ENCODE measurements at regions not wholly inside any gene's neighbourhood (a gene's known extent, or its start where the extent isn't known, plus 50 kb on each side); places are given as distances from the start of the nearest gene placed in this dataset.

DNA sequence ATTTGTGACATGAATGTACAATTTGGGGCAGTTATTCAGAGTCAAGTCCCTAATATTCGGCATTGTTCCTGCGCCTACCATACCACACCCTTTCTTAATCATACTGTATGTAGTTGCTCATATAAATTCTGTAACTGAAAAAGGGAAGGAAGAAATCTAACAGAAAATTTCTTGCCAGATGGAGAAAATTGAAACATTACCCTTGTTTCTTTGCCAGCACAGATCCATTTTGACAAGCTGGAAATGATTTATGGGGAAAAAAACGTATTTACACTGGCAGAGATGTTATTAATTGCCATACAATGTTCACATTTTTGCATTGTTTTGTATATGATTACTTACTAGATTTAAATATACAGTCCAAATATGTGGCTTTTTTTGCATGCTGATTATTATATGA, 363.8 kb upstream of the PKN2 start:
- TF ChIP-seq POLR2A (IDR thresholded peaks at IDR 0.05), result no peak
- TF ChIP-seq, protein P1, sequence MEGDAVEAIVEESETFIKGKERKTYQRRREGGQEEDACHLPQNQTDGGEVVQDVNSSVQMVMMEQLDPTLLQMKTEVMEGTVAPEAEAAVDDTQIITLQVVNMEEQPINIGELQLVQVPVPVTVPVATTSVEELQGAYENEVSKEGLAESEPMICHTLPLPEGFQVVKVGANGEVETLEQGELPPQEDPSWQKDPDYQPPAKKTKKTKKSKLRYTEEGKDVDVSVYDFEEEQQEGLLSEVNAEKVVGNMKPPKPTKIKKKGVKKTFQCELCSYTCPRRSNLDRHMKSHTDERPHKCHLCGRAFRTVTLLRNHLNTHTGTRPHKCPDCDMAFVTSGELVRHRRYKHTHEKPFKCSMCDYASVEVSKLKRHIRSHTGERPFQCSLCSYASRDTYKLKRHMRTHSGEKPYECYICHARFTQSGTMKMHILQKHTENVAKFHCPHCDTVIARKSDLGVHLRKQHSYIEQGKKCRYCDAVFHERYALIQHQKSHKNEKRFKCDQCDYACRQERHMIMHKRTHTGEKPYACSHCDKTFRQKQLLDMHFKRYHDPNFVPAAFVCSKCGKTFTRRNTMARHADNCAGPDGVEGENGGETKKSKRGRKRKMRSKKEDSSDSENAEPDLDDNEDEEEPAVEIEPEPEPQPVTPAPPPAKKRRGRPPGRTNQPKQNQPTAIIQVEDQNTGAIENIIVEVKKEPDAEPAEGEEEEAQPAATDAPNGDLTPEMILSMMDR (IDR thresholded peaks at IDR 0.05), result no peak

All from body of pancreas (tissue), 4 donors.